GM20000 (cell line): ENCODE measurements at regions not wholly inside any gene's neighbourhood (a gene's known extent, or its start where the extent isn't known, plus 50 kb on each side); places are given as distances from the start of the nearest gene placed in this dataset.

Experiments
- DNase-seq: peaks from one replicate; pipeline ENCODE4 v3.0.0; 2012; ENCODE audit warnings: low spot score
- TF ChIP-seq, protein P1 (sequence below): IDR thresholded peaks from 2 replicates; pipeline ENCODE4 v1.5.1; 2012; ENCODE audit warnings: mild to moderate bottlenecking, control low read depth; ENCODE audit errors: extremely low read depth, missing control alignments

DNA sequence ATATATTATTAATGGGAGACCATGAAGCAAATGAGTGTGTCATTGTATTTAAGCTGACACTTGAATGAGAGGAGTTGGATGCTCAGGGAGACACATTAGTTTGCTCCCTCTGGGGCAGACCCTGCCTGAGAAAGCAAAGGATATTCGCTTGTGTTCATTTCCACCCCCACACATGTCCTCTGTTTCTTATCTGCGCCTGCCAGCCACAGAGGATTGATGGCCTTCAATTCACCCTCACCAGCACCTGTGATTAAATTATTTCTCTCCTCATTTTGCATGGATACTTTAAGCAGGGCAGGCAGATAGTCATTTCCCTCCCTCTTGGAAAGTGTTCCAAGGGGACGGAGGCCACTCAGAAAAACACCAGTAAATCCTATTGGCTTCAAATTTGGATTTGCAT, 185.2 kb upstream of the GMDS start:
- no peak for DNase-seq
- TF ChIP-seq, protein P1, sequence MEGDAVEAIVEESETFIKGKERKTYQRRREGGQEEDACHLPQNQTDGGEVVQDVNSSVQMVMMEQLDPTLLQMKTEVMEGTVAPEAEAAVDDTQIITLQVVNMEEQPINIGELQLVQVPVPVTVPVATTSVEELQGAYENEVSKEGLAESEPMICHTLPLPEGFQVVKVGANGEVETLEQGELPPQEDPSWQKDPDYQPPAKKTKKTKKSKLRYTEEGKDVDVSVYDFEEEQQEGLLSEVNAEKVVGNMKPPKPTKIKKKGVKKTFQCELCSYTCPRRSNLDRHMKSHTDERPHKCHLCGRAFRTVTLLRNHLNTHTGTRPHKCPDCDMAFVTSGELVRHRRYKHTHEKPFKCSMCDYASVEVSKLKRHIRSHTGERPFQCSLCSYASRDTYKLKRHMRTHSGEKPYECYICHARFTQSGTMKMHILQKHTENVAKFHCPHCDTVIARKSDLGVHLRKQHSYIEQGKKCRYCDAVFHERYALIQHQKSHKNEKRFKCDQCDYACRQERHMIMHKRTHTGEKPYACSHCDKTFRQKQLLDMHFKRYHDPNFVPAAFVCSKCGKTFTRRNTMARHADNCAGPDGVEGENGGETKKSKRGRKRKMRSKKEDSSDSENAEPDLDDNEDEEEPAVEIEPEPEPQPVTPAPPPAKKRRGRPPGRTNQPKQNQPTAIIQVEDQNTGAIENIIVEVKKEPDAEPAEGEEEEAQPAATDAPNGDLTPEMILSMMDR, result no peak

DNA sequence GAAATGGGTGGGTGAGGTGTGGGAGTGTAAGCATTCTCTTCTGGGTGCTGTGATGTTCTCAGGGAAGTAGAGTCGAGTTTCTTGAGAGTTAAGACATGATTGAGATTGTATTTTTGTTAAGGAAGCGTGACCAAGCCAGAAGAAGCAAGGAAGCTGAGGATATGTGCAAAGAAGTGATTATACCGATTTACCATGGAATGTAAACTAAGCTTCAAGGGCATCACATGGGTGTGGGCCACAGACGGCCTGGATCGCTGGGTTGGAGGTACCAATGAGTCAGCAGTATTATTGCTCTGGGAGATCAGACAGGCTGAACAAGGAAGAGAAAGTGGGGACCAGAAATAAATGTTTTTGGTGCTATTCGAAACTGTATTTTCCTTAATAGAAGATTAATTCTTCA, 184.1 kb upstream of the GMDS start:
- no peak for DNase-seq

DNA sequence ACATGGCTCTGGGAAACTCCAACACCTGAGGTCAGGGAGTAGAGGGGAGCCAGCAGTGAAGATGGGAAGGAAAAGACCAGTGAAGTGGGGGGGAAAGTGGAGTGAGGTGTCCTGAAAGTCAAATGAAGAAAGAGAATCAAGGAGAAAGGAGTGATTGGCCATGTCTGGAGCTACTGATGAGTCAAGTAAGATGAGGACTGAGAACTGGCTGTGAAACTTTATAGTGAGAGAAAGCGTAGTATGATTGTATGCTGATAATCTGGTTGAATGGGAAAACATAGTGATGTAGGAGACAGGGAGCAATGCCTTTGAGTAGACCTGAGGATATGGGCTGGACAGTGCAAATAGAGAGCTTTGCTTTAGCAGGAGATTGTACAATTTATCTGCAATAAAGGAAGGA, 183.6 kb upstream of the GMDS start:
- TF ChIP-seq, protein P1, result no peak
- no peak for DNase-seq

More for the DNA sequence above, 184.1 kb upstream of the GMDS start:
- TF ChIP-seq, protein P1, result no peak

DNA sequence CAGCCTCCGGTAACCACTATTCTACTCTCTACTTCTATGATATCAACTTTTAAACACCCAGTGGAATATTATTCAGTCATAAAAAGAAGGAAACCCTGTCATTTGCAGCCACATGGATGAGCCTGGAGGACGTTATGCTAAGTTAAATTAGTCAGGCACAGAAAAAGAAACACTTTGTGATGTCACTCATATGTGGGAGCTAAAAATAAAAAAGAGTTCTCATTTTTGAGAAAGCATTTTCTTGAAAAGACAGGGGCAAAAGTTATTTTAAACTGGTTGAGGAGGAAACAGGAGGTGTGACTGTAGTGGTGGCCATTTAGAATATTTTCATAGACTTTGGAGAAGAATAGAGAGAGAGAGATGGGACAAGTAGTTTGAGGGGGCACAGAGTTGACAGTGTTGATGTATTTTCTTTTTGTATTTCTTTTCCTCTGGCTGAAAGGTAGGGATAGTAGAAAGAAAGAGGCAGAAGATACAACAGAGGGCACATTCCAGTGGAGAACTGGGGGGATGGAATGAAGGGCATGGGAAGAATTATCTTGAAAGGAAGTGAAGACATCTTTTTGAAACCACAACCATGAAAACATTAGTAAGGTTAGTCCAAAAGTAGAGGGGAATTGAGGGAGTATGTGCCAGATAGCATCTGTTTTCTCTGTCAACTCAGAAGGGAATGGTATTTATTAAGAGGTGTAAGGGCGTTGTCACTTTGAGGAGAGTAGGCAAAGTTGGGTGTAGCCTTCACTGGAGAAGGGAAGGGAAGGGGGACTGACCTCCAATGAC, 181.3 kb upstream of the GMDS start:
- no peak for DNase-seq

DNA sequence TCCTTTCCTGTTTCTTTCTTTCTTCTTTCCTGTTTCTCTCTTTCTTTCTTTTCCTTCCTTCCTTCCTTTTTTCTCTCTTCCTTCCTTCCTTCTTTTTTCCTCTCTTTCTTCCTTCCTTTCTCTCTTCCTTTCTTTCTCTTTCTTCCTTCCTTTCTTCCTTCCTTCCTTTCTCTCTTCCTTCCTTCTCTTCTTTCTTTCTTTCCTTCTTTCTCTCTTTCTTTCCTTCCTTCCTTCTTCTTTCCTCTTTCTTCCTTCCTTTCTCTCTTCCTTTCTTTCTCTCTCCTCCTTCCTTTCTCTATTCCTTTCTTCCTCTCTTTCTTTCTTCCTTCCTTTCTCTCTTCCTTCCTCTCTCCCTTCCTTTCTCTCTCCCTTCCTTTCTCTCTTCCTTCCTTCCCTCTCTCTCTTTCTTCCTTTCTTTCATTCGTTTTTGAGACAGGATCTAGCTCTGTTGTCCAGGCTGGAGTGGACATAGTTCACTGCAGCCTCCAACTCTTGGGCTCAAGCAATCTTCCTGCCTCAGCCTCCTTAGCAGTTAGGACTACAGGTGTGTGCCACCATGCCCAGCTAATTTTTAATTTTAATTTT, 170.8 kb upstream of the GMDS start:
- TF ChIP-seq, protein P1, result no peak
- DNase-seq, result no peak

More for the DNA sequence above, 181.3 kb upstream of the GMDS start:
- TF ChIP-seq, protein P1, result no peak

DNA sequence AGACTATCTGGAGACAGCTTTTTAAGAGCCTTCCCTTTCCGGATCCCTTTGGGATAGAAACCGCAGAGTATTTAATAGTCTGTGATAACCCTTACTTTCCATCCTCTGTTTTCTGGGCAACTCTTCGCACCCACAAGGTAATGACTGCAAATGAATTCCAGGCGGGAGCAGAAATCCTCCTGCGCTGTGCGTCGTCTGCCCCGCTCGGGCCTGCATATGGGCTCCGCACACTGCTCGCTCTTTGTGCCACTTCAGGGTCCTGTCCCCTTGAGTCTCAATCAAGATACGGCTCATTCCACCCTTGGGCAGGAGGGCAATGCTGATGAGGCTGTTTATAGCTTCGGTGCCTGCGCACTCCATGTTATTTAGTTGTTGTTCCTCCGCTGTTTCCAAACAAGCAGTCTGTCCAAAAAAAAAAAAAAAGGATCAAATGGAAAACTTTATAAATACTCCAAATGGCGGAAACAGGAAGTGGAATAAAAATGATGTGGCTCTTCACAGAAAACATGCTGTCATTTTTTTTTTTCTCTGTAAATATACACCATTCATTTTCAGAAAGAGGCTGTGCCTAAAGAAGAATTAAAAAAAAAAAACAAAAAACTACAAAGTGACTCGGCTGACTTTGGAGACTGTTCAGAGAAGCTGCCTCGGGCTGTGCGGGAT, 169.6 kb upstream of the GMDS start:
- TF ChIP-seq, protein P1, result no peak
- no peak for DNase-seq

DNA sequence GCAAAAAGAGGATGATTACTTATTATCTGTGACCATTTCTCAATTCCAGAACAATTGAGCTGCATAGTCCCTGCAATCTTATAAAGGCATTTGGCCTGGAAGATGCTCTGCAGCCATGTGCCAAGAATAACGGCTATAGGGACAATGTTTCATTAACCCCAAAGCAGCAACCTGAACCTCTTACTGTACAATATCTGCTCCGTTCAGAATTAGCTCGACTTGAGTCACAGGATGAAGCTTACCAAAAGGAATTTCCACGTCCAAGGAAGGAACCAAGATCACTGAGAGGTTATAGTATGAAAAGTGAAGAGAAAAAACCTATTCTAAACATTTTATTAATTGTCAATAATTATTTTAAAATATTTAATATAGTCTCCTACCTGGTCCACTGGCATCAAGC, 167.3 kb upstream of the GMDS start:
- TF ChIP-seq, protein P1, result no peak
- DNase-seq, result no peak
